Body of pancreas (tissue), 4 donors: ENCODE measurements at regions not wholly inside any gene's neighbourhood (a gene's known extent, or its start where the extent isn't known, plus 50 kb on each side); places are given as distances from the start of the nearest gene placed in this dataset.

Source experiments
- ATAC-seq: fragments of 150-250 bp; one replicate; pipeline ENCODE4 v1.9.1; 2016
- DNase-seq, 4 donors: peaks; one replicate each; pipeline ENCODE4 v3.0.0-alpha.2; 2019
- H3K27ac ChIP-seq, 4 donors: fragments of 200-600 bp; sonication (generic); 1 replicate in 3 of 4; 2 replicates in 1 of 4; pipeline versions ENCODE4 v1.5.1 to v1.6.1; 2016 to 2019; ENCODE audit warnings: mild to moderate bottlenecking in 1 of 4, mixed read lengths in 1 of 4, moderate library complexity in 1 of 4
- H3K27me3 ChIP-seq, 2 donors: fragments of 200-600 bp; sonication (generic); one replicate each; pipeline ENCODE4 v1.6.0; 2016; ENCODE audit warnings: mild to moderate bottlenecking in 1 of 2
- H3K36me3 ChIP-seq, 2 donors: fragments of 200-600 bp; sonication (generic); replicated peaks in 1 of 2; 2 replicates each; pipeline ENCODE4 v1.5.1; 2016; ENCODE audit warnings: low read depth in 2 of 2; ENCODE audit not compliant: insufficient read depth in 1 of 2
- H3K4me1 ChIP-seq: fragments of 200-600 bp; sonication (generic); one replicate; pipeline ENCODE4 v1.6.0; 2016
- H3K4me3 ChIP-seq, 2 donors: fragments of 200-600 bp; sonication (generic); 1 replicate in 1 of 2; 2 replicates in 1 of 2; pipeline ENCODE4 v1.5.1; 2016 to 2019
- H3K9me3 ChIP-seq, 3 donors: fragments of 200-600 bp; sonication (generic); 1 replicate in 2 of 3; 2 replicates in 1 of 3; pipeline ENCODE4 v1.5.1; 2016
- POLR2A ChIP-seq, 3 donors: fragments of 450-650 bp; IDR thresholded peaks; one replicate each; pipeline ENCODE4 v1.6.1; 2016; ENCODE audit warnings: antibody characterized with exemption in 3 of 3, mild to moderate bottlenecking in 2 of 3
- WGBS, 2 donors: methylation state at CpG; one replicate each; pipeline ENCODE4 v1.1.5; 2017; 5-methylcytosine and 5-hydroxymethylcytosine counted together
- intact Hi-C: fragments of 100-400 bp; cut with DNase I; formaldehyde crosslinking; loops from one replicate; pipeline ENCODE4 v1.15.1; 2023
- TF ChIP-seq, protein P1 (sequence below), 7 experiments: fragments of 450-650 bp in 4 of 7; fragments of 200-600 bp in 3 of 7; sonication (generic) in 3 of 7; IDR thresholded peaks; one replicate each; pipeline ENCODE4 v1.5.1; 2016 to 2019; ENCODE audit warnings: antibody characterized with exemption in 7 of 7

DNA sequence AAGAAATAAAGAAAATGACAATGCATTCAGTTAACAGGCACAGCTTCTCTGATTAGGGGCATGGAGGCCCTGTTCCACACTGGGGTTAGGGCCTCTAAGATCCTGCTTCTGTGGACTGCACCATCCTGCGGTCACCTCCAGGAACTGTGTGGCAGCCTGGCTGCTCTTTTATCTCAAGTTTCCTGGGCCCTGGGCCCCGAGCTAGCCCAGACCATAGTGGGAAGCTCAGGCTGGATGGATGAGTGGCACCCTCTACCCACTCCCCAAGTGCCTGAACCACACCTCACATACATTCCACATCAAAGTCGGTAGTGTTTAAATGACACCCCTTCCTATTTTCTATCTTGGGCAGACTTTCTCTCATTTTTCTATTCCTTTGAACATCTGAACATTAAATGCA lies 461.5 kb upstream of the MKI67 start:
- no peak overlapping the region for H3K27ac ChIP-seq
- no peaks in the 10 kb centered on the region for H3K36me3 ChIP-seq
- no peaks in the 10 kb centered on the region for H3K4me1 ChIP-seq
- no peak overlapping the region for H3K4me3 ChIP-seq
- 73 to 74% methylated on average over 3 of the region's 3 CpGs for WGBS, 2 donors
- ATAC-seq: no peak
- no peaks in the 10 kb centered on the region for H3K9me3 ChIP-seq
- TF ChIP-seq, protein P1, sequence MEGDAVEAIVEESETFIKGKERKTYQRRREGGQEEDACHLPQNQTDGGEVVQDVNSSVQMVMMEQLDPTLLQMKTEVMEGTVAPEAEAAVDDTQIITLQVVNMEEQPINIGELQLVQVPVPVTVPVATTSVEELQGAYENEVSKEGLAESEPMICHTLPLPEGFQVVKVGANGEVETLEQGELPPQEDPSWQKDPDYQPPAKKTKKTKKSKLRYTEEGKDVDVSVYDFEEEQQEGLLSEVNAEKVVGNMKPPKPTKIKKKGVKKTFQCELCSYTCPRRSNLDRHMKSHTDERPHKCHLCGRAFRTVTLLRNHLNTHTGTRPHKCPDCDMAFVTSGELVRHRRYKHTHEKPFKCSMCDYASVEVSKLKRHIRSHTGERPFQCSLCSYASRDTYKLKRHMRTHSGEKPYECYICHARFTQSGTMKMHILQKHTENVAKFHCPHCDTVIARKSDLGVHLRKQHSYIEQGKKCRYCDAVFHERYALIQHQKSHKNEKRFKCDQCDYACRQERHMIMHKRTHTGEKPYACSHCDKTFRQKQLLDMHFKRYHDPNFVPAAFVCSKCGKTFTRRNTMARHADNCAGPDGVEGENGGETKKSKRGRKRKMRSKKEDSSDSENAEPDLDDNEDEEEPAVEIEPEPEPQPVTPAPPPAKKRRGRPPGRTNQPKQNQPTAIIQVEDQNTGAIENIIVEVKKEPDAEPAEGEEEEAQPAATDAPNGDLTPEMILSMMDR (IDR thresholded peaks at IDR 0.05): no peak
- TF ChIP-seq POLR2A (IDR thresholded peaks at IDR 0.05): no peak
- no peak for DNase-seq
- intact Hi-C loops: no loop called here
- H3K27me3 ChIP-seq: no peaks in the 10 kb centered on the region

- Histone ChIP-seq H3K36me3 (no peaks in the 10 kb centered on the region), H3K27me3 (no peaks in the 10 kb centered on the region), H3K4me3 (no peak overlapping the region), H3K4me1 (no peaks in the 10 kb centered on the region), H3K27ac (no peak overlapping the region), H3K9me3 (no peaks in the 10 kb centered on the region)
- DNase-seq: no peak
- intact Hi-C loops: no loop called here
- TF ChIP-seq, protein P1 (IDR thresholded peaks at IDR 0.05): no peak
- no peak for TF ChIP-seq POLR2A (IDR thresholded peaks at IDR 0.05)
- no peak for ATAC-seq
These were observed 462.2 kb upstream of the MKI67 start for GRCh38 chr10:128588402-128588801.

GRCh38 chr10:128594688-128595087 lies 468.5 kb upstream of the MKI67 start:
- TF ChIP-seq POLR2A (IDR thresholded peaks at IDR 0.05): no peak
- TF ChIP-seq, protein P1 (IDR thresholded peaks at IDR 0.05): no peak
- DNase-seq (no peak), ATAC-seq (no peak)
- WGBS, 2 donors: 91 to 93% methylated on average over 1 of the region's 1 CpG
- no peak overlapping the region for H3K27ac ChIP-seq
- no peaks in the 10 kb centered on the region for H3K36me3 ChIP-seq
- no peaks in the 10 kb centered on the region for H3K4me1 ChIP-seq
- H3K9me3 ChIP-seq: no peaks in the 10 kb centered on the region
- H3K4me3 ChIP-seq: no peak overlapping the region
- H3K27me3 ChIP-seq: no peaks in the 10 kb centered on the region
- intact Hi-C loops: no loop called here

DNA sequence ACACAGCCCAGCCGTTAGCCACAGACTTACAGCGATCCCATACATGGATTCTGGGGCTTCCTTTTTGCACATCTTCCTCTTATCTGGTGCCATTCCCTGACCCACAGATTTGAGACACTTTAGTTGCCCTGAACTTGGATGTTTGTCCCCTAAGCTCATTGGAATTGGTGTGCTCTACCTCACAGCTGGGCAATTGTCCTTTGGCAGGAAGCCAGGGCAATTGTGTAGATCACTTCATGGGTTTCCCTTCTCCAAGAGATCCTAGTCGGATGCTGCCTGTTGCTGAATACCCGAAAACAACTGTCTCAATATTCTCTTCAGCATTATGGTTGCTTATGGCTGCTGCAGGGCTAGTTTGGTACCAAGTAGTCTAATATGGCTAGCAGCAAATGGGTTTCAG lies 470.7 kb upstream of the MKI67 start:
- Histone ChIP-seq H3K4me3 (no peak overlapping the region), H3K36me3 (no peaks in the 10 kb centered on the region), H3K27ac (no peak overlapping the region), H3K27me3 (no peaks in the 10 kb centered on the region), H3K4me1 (no peaks in the 10 kb centered on the region), H3K9me3 (no peaks in the 10 kb centered on the region)
- TF ChIP-seq, protein P1 (IDR thresholded peaks at IDR 0.05): no peak
- TF ChIP-seq POLR2A (IDR thresholded peaks at IDR 0.05): no peak
- ATAC-seq (no peak), DNase-seq (no peak)
- WGBS, 2 donors: 79 to 83% methylated on average over 4 of the region's 4 CpGs
- intact Hi-C loops: no loop called here

DNA sequence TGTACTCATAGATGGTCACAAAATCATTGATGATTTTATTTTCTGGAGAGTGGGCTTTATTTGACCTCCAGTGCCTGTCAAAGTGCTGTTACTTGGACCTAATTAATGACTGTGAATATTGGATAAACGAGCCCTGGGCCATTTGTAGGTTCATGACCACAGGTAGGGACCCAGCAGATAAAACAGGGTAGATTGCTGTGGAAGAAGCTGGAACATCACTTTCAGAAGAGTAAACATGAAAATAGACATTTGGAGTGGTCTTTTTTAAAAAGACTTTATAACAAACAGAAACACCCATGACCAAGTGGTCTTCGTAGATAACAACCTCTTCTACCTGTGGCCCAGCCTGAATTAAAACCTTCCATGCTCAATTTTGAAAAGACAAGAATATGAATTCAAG lies 472.8 kb upstream of the MKI67 start:
- Histone ChIP-seq H3K4me3 (no peak overlapping the region), H3K9me3 (no peaks in the 10 kb centered on the region), H3K4me1 (no peaks in the 10 kb centered on the region), H3K27ac (no peak overlapping the region), H3K36me3 (no peaks in the 10 kb centered on the region), H3K27me3 (no peaks in the 10 kb centered on the region)
- 81% methylated on average over 2 of the region's 2 CpGs for WGBS, 2 donors
- no peak for DNase-seq
- intact Hi-C loops: no loop called here
- TF ChIP-seq POLR2A (IDR thresholded peaks at IDR 0.05): no peak
- TF ChIP-seq, protein P1 (IDR thresholded peaks at IDR 0.05): no peak
- ATAC-seq: no peak
